ENCODE measurements at regions not wholly inside any gene's neighbourhood (a gene's known extent, or its start where the extent isn't known, plus 50 kb on each side); places are given as distances from the start of the nearest gene placed in this dataset.
"Not testable (repeated sequence)": the region's sequence is repeated elsewhere in the genome, so short reads cannot be mapped to it uniquely, and the experiment has no call there.

- Mint-ChIP-seq H3K27ac (no peak overlapping the region), H3K4me1 (peaks cover 16% of the 10 kb centered on the region), H3K9me3 (peaks cover 6% of the 10 kb centered on the region), H3K36me3 (ENCODE audit: low read depth) (no peaks in the 10 kb centered on the region), H3K4me3 (no peak overlapping the region), H3K27me3 (ENCODE audit: low read depth, poor library complexity) (peaks cover 5% of the 10 kb centered on the region)
- no peak for DNase-seq
- no peak for TF ChIP-seq CTCF (IDR thresholded peaks at IDR 0.05)
Measured at GRCh38 chr6:79808921-79809320, 138.4 kb downstream of the ELOVL4 start.

GRCh38 chr6:79806661-79807060 lies 140.7 kb downstream of the ELOVL4 start:
- H3K4me3 Mint-ChIP-seq; H3K36me3 Mint-ChIP-seq (ENCODE audit: low read depth); H3K27ac Mint-ChIP-seq; H3K9me3 Mint-ChIP-seq; DNase-seq; H3K27me3 Mint-ChIP-seq (ENCODE audit: low read depth, poor library complexity): not testable (repeated sequence)
- H3K4me1 Mint-ChIP-seq, result peaks cover 16% of the 10 kb centered on the region

- no peak for DNase-seq
- Mint-ChIP-seq H3K4me1 (peaks cover under 1% of the 10 kb centered on the region), H3K27ac (no peak overlapping the region), H3K9me3 (peaks cover 6% of the 10 kb centered on the region), H3K36me3 (ENCODE audit: low read depth) (no peaks in the 10 kb centered on the region), H3K27me3 (ENCODE audit: low read depth, poor library complexity) (no peaks in the 10 kb centered on the region), H3K4me3 (no peak overlapping the region)
- no peak for TF ChIP-seq CTCF (IDR thresholded peaks at IDR 0.05)
Measured at GRCh38 chr6:79804732-79805131, 142.6 kb downstream of the ELOVL4 start.

GRCh38 chr6:79803917-79804316 lies 143.4 kb downstream of the ELOVL4 start:
- no peaks in the 10 kb centered on the region for H3K27me3 Mint-ChIP-seq (ENCODE audit: low read depth, poor library complexity)
- no peaks in the 10 kb centered on the region for H3K36me3 Mint-ChIP-seq (ENCODE audit: low read depth)
- H3K4me3 Mint-ChIP-seq, result no peak overlapping the region
- no peaks in the 10 kb centered on the region for H3K4me1 Mint-ChIP-seq
- no peak overlapping the region for H3K27ac Mint-ChIP-seq
- no peak for TF ChIP-seq CTCF (IDR thresholded peaks at IDR 0.05)
- peaks cover 6% of the 10 kb centered on the region for H3K9me3 Mint-ChIP-seq
- DNase-seq, result no peak

- H3K4me3 Mint-ChIP-seq, result no peak overlapping the region
- H3K9me3 Mint-ChIP-seq, result peaks cover 6% of the 10 kb centered on the region
- no peaks in the 10 kb centered on the region for H3K36me3 Mint-ChIP-seq (ENCODE audit: low read depth)
- no peak overlapping the region for H3K27ac Mint-ChIP-seq
- no peaks in the 10 kb centered on the region for H3K27me3 Mint-ChIP-seq (ENCODE audit: low read depth, poor library complexity)
- DNase-seq, result no peak
- no peak for TF ChIP-seq CTCF (IDR thresholded peaks at IDR 0.05)
- H3K4me1 Mint-ChIP-seq, result no peaks in the 10 kb centered on the region
Measured at GRCh38 chr6:79802657-79803300, 144.6 kb downstream of the ELOVL4 start.

- no peak overlapping the region for H3K4me3 Mint-ChIP-seq
- peaks cover 2% of the 10 kb centered on the region for H3K4me1 Mint-ChIP-seq
- no peak overlapping the region for H3K27ac Mint-ChIP-seq
- H3K9me3 Mint-ChIP-seq, result no peaks in the 10 kb centered on the region
- H3K36me3 Mint-ChIP-seq (ENCODE audit: low read depth), result no peaks in the 10 kb centered on the region
- no peaks in the 10 kb centered on the region for H3K27me3 Mint-ChIP-seq (ENCODE audit: low read depth, poor library complexity)
- no peak for DNase-seq
- no peak for TF ChIP-seq CTCF (IDR thresholded peaks at IDR 0.05)
Measured at GRCh38 chr6:79801362-79801761, 146.0 kb downstream of the ELOVL4 start.
